ENCODE measurements at regions not wholly inside any gene's neighbourhood (a gene's known extent, or its start where the extent isn't known, plus 50 kb on each side); places are given as distances from the start of the nearest gene placed in this dataset.
"Not testable (repeated sequence)": the region's sequence is repeated elsewhere in the genome, so short reads cannot be mapped to it uniquely, and the experiment has no call there.

DNA sequence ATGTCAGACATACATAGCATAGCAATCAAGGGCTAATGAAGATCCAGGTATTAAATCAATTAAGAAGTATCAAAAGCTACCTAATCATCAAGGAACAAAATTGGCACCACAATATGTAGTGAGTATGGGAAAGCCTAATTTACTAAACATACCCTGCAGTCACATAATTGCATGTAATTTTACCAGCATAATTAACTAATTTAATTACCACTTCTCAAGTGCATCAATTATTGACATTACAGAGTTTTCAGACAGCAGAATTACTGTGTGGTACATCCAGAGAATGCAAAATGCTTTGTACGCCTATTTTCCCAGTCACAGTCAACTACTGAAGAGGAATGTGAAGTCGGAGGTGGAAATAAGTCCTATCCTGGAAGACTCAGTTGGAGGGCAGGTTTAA, 279.0 kb upstream of the ID4 start:
- no peaks in the 10 kb centered on the region for H3K4me1 Mint-ChIP-seq (ENCODE audit: low read depth)
- no peak overlapping the region for H3K27ac Mint-ChIP-seq

DNA sequence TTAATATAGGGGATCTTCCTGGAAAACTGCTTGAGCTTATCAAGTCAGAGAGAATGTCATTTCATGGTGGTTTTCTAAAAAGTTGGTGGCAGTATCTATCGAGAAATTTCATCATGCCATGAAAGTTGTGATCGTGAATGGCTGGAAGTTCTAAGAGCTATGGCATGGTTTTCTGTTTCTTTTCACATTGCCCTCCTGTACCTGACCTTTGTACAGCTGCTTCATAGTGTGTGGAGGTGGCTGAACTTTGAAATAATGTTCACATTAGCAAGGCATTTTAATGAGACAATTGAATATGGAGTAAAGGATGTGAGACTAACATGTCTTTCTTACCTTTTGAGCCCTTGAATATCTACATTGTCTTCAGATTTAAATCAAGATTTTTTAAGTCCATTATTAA, 278.2 kb upstream of the ID4 start:
- Mint-ChIP-seq H3K27ac (no peak overlapping the region), H3K27me3 (ENCODE audit: low read depth) (no peaks in the 10 kb centered on the region), H3K4me3 (no peak overlapping the region), H3K9me3 (peaks cover 13% of the 10 kb centered on the region), H3K36me3 (ENCODE audit: low read depth) (no peaks in the 10 kb centered on the region), H3K4me1 (ENCODE audit: low read depth) (no peaks in the 10 kb centered on the region)
- no peak for DNase-seq (ENCODE audit: low spot score)

More for the DNA sequence above, 279.0 kb upstream of the ID4 start:
- Mint-ChIP-seq H3K9me3 (peaks cover 14% of the 10 kb centered on the region), H3K4me3 (no peak overlapping the region), H3K36me3 (ENCODE audit: low read depth) (no peaks in the 10 kb centered on the region), H3K27me3 (ENCODE audit: low read depth) (no peaks in the 10 kb centered on the region)
- DNase-seq (ENCODE audit: low spot score): no peak

DNA sequence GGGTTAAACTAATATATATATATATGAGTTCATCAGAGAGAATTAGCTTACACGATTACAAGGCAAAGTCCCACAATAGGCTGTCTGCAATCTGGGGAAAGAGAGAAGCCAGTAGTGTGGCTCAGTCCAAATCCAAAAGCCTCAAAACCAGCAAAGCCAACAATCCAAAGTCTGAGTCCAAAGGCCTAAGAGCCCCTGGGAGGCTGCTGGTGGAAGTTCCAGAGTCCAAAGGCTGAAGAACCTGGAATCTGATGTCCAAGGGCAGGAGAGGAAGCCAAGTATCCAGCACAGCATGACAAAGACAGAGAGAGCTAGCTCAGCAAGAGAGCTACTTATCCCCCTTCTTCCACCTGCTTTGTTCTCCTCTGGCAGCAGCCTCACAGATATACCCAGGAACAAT, 274.7 kb upstream of the ID4 start:
- no peak overlapping the region for H3K4me3 Mint-ChIP-seq
- no peak overlapping the region for H3K27ac Mint-ChIP-seq
- DNase-seq (ENCODE audit: low spot score): no peak
- peaks cover 9% of the 10 kb centered on the region for H3K9me3 Mint-ChIP-seq
- no peaks in the 10 kb centered on the region for H3K4me1 Mint-ChIP-seq (ENCODE audit: low read depth)
- H3K27me3 Mint-ChIP-seq (ENCODE audit: low read depth): no peaks in the 10 kb centered on the region
- no peaks in the 10 kb centered on the region for H3K36me3 Mint-ChIP-seq (ENCODE audit: low read depth)

DNA sequence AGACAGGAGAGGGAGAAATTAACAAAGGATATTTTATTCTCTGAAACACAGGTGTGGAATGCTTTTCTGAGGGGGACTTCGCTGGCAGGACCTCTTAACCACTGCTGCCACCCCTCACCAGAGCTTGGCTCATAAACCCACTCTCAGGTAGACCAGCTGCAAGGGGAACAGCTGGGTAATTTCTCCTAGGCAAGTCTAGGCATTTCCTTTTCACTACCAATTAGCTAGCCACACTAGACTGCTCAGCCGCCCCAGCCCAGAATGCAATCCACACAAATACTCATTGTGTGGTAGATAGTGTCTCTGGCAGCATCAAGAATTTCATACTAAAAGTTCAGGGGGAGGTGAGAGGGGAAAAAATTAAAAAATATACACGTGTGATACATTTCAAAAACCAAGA, 267.6 kb upstream of the ID4 start:
- Mint-ChIP-seq H3K36me3 (ENCODE audit: low read depth) (no peaks in the 10 kb centered on the region), H3K27ac (no peak overlapping the region), H3K9me3 (peaks cover 8% of the 10 kb centered on the region), H3K4me1 (ENCODE audit: low read depth) (no peaks in the 10 kb centered on the region), H3K4me3 (no peak overlapping the region), H3K27me3 (ENCODE audit: low read depth) (no peaks in the 10 kb centered on the region)
- no peak for DNase-seq (ENCODE audit: low spot score)

DNA sequence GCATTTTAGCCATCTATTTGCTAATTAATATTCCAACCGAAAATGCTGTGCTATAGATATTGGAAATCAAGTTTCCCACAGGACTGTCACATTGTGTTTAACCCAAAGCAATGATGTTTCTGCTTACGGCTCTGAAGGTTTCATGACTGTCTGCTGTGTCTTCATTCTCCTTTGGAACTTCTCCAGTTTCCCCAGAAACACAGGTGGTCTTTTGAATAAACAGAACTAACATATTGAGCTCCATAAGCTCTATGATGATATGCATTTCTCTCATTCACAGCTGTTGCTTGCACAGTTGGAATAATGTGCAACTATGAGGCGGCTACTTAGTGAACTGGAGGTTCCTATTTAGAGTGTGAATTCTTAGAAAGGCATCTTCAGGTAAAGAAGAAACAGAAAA, 266.0 kb upstream of the ID4 start:
- Mint-ChIP-seq H3K36me3 (ENCODE audit: low read depth) (no peaks in the 10 kb centered on the region), H3K9me3 (peaks cover 3% of the 10 kb centered on the region), H3K27me3 (ENCODE audit: low read depth) (no peaks in the 10 kb centered on the region), H3K4me3 (no peak overlapping the region), H3K27ac (no peak overlapping the region), H3K4me1 (ENCODE audit: low read depth) (no peaks in the 10 kb centered on the region)
- no peak for DNase-seq (ENCODE audit: low spot score)

DNA sequence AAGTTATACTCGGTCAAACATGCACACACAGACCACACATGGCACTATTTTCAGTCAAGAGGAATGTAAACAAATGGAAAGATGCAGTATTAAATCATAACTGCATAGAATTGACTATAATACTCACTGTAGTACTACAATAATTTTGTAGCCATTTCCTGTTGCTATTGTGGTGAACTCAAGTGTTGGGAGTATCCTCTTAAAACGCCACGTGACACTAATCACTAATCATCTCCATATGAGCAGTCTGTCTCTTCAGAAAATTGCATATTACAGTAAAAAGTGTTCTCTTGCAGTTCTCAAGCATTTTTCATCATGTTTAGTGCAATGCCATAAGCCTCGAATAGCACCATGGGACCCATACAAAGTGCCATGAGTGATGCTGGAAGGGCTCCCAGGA, 258.7 kb upstream of the ID4 start:
- H3K36me3 Mint-ChIP-seq (ENCODE audit: low read depth): no peaks in the 10 kb centered on the region
- H3K27me3 Mint-ChIP-seq (ENCODE audit: low read depth): no peaks in the 10 kb centered on the region
- no peak overlapping the region for H3K27ac Mint-ChIP-seq
- no peak overlapping the region for H3K4me3 Mint-ChIP-seq
- peaks cover 14% of the 10 kb centered on the region for H3K9me3 Mint-ChIP-seq
- no peaks in the 10 kb centered on the region for H3K4me1 Mint-ChIP-seq (ENCODE audit: low read depth)
- no peak for DNase-seq (ENCODE audit: low spot score)

DNA sequence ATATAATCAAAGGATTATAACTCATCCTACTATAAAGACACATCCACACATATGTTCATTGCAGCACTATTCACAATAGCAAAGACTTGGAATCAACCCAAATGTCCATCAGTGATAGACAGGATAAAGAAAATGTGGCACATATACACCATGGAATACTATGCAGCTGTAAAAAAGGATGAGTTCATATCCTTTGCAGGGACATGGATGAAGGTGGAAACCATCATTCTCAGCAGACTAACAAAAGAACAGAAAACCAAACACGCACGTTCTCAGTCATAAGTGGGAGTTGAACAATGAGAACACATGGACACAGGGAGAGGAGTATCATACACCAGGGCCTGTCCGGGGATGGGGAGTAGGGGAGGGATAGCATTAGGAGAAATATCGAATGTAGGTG, 253.0 kb upstream of the ID4 start:
- H3K36me3 Mint-ChIP-seq (ENCODE audit: low read depth); H3K27ac Mint-ChIP-seq; DNase-seq (ENCODE audit: low spot score); H3K4me1 Mint-ChIP-seq (ENCODE audit: low read depth); H3K27me3 Mint-ChIP-seq (ENCODE audit: low read depth); H3K4me3 Mint-ChIP-seq: not testable (repeated sequence)
- peaks cover 14% of the 10 kb centered on the region for H3K9me3 Mint-ChIP-seq

DNA sequence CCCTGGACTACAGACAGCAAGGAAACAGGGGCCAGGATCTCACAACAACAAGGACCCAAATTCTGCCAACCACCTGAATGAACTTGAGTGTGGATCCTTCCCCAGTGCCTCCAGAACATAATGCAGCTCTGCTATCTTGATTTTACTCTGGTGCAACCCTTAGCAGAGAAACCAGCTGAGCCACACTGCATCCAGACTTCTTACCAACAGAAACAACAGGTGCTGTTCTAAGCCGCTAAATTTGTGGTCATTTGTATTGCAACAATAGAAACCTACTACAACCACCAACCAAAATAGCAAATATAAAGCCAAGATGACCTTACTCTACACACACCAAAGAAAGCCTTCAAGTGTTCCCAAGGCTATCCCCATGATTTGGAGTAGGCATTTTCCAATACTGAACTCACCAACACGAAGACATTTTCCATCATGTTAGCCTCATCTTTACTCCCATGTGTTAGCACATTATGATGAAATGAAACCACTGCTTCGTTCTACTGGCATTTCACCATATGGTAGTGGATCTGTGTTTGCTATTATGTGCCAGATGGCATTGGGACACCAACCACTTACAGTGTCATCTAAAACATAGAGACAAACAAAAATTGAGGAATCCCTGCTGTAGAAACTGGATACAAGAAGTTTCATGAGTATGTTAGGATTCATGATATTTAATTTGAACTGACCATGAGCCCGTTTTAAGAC, 249.8 kb upstream of the ID4 start:
- no peaks in the 10 kb centered on the region for H3K27me3 Mint-ChIP-seq (ENCODE audit: low read depth)
- H3K27ac Mint-ChIP-seq: no peak overlapping the region
- H3K4me3 Mint-ChIP-seq: no peak overlapping the region

DNA sequence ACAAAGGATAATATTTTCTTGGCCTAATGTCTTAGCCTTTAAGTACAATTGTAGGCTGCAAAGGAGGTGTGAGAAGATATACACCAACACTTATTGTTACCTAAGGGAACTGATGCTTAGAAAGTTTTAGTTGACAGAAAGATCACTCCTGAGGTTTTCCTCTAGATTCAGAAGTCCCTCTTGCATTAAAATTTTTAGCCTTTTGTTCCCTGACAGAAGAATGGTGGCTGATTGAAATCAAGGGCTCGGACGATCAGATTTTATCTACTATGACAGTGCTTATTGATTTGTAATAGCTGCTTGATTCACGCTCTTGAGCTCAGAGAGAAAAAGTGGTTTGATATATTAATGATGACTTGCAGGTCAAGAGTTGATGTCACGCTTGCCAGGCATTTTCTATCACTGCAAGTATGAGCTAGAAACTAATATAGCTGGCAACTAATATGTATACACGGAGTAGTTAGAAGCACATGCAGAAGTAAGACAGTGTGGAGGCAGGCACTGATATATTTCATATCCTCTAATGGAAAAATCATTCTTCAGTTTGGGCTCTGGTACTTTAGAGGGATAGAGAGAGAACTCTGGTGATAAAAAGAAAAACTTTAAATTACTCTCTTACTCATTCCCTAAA, 246.6 kb upstream of the ID4 start:
- H3K4me1 Mint-ChIP-seq (ENCODE audit: low read depth): no peaks in the 10 kb centered on the region
- no peak overlapping the region for H3K4me3 Mint-ChIP-seq
- H3K27me3 Mint-ChIP-seq (ENCODE audit: low read depth): no peaks in the 10 kb centered on the region
- no peaks in the 10 kb centered on the region for H3K9me3 Mint-ChIP-seq
- no peak for DNase-seq (ENCODE audit: low spot score)
- H3K36me3 Mint-ChIP-seq (ENCODE audit: low read depth): no peaks in the 10 kb centered on the region
- no peak overlapping the region for H3K27ac Mint-ChIP-seq

More for the DNA sequence above, 249.8 kb upstream of the ID4 start:
- H3K36me3 Mint-ChIP-seq (ENCODE audit: low read depth): no peaks in the 10 kb centered on the region
- DNase-seq (ENCODE audit: low spot score): no peak
- peaks cover 3% of the 10 kb centered on the region for H3K9me3 Mint-ChIP-seq
- H3K4me1 Mint-ChIP-seq (ENCODE audit: low read depth): no peaks in the 10 kb centered on the region

DNA sequence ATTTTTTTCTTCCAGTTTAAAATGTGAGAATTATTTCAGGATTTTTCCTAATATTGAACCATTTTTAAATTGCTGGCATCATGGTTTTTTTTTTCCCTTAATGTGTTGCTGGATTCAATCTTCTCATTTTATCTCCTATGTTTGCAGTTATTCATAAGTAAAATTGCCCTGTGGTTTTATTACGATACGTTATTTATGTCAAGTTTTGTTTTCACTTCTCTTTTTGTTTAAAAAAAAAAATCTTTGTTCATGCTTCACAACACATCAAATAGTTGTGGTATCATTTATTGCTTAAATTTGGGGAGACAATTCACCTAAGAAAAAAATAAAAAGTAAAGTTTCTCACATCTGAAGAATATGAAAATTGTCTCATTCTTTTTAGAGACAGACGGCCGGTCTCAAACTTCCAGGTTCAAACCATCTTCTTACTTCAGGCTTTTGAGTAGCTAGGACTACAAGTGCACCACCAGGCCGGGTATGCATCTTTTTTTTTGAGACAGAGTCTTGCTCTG, 239.3 kb upstream of the ID4 start:
- H3K27me3 Mint-ChIP-seq (ENCODE audit: low read depth): no peaks in the 10 kb centered on the region
- H3K4me3 Mint-ChIP-seq: no peak overlapping the region
- peaks cover 9% of the 10 kb centered on the region for H3K9me3 Mint-ChIP-seq
- H3K36me3 Mint-ChIP-seq (ENCODE audit: low read depth): no peaks in the 10 kb centered on the region
- no peak for DNase-seq (ENCODE audit: low spot score)
- H3K27ac Mint-ChIP-seq: no peak overlapping the region
- no peaks in the 10 kb centered on the region for H3K4me1 Mint-ChIP-seq (ENCODE audit: low read depth)

DNA sequence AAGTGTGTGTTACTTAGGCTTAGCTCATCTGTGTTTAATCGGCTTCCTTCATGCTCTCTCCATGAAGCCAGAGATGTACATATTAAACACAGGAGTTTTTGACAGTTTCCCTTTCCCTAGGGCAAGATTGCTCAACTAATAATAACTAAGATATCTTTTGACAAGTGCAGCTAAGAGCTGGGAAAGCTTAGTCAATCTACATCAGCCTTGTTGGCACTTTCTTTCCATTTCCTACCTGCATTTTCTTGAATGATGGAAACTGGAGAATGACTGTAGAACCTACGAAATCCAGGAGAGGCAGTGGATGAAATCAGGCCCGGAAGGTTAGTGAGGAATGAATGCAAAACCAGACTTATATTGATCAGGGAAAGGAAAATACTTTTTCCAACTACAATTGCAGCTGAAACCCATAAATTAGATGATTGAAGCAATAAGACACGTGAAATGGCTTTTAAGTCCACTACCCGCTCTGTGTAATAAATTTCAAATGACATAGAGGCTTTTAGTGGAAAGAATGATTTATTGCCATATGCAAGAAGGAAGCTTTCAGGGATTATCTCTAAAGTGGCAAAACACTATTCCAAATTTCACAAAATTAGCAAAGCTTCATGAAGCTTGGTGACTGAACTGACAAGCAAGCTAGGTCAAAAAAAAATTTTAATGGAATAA, 237.2 kb upstream of the ID4 start:
- no peaks in the 10 kb centered on the region for H3K36me3 Mint-ChIP-seq (ENCODE audit: low read depth)
- H3K27ac Mint-ChIP-seq: no peak overlapping the region
- peaks cover 13% of the 10 kb centered on the region for H3K9me3 Mint-ChIP-seq
- no peak for DNase-seq (ENCODE audit: low spot score)
- H3K4me1 Mint-ChIP-seq (ENCODE audit: low read depth): no peaks in the 10 kb centered on the region
- H3K4me3 Mint-ChIP-seq: no peak overlapping the region
- H3K27me3 Mint-ChIP-seq (ENCODE audit: low read depth): no peaks in the 10 kb centered on the region

DNA sequence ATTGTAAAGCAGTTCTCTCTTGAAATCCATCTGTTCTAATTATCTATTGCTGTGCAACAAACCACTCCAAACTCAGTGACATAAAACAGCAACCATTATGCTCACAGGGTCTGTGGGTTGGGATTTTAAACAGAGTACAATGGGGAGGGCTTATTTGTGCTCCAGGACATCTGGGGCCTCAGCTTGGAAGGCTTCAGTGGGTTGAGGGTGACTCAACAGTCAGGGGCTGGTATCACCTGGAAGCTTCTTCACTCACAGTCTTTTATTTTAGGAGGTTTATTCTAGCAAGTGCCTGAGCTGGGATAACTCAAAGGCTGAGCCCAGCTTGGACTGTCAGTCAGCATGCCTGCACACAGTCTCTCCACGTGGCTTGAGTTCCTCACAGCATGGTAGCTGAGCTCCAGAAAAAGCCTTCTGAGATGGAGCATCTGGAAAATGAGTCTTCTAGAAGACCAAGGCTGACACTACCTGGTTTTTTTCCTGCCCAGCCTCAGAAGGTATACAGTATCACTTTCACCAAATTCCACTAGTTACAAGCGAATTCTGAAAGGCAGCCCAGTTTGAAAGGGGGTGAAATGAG, 234.6 kb upstream of the ID4 start:
- H3K27me3 Mint-ChIP-seq (ENCODE audit: low read depth): no peaks in the 10 kb centered on the region
- no peak overlapping the region for H3K4me3 Mint-ChIP-seq
- DNase-seq (ENCODE audit: low spot score): no peak
- H3K36me3 Mint-ChIP-seq (ENCODE audit: low read depth): no peaks in the 10 kb centered on the region
- H3K9me3 Mint-ChIP-seq: peaks cover 14% of the 10 kb centered on the region
- H3K27ac Mint-ChIP-seq: no peak overlapping the region
- H3K4me1 Mint-ChIP-seq (ENCODE audit: low read depth): no peaks in the 10 kb centered on the region

DNA sequence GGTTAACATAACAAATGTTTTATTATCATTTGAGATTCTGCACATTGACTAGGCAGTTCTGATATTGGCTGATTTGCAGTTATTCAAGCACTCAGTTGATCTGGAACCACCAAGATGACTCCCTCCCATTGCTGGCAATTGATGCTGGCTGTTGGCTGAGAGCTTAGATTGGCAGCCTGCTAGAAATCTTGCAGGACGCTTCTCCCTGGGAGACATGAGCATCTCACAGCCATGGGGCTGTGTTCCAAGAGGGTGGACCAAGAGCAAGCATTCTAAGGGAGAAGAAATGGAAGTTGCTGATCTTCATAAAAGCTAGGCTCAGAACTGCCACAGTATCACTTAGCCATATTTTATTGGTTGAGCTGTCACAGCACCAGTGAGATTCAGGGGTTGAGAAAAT, 233.4 kb upstream of the ID4 start:
- no peak for DNase-seq (ENCODE audit: low spot score)
- no peak overlapping the region for H3K27ac Mint-ChIP-seq
- H3K4me1 Mint-ChIP-seq (ENCODE audit: low read depth): no peaks in the 10 kb centered on the region

DNA sequence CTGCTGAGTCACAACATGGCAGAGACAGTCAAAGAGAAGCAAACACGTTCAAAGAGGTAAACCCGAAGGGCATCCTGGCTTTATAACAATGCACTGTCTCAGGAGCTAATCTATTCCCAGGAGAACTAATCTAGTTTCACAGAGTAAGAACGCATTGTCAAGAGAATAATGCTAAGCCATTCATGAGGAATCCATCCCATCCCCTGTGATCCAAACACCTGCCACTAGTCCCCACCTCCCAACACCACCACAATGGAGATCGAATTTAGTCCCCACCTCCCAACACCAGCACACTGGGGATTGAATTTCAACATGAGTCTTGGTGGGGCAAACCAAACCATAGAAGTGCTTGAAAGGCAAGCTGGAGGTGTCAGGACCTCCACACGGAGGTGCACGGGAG, 231.5 kb upstream of the ID4 start:
- Mint-ChIP-seq H3K27ac (no peak overlapping the region), H3K4me1 (ENCODE audit: low read depth) (no peaks in the 10 kb centered on the region), H3K36me3 (ENCODE audit: low read depth) (no peaks in the 10 kb centered on the region), H3K4me3 (no peak overlapping the region), H3K9me3 (peaks cover 10% of the 10 kb centered on the region), H3K27me3 (ENCODE audit: low read depth) (no peaks in the 10 kb centered on the region)
- DNase-seq (ENCODE audit: low spot score): no peak

More for the DNA sequence above, 233.4 kb upstream of the ID4 start:
- Mint-ChIP-seq H3K4me3 (no peak overlapping the region), H3K36me3 (ENCODE audit: low read depth) (no peaks in the 10 kb centered on the region), H3K27me3 (ENCODE audit: low read depth) (no peaks in the 10 kb centered on the region), H3K9me3 (peaks cover 14% of the 10 kb centered on the region)

Data from T-helper 2 cell treated with Interferon-gamma antibody and Interleukin-4, amounts not matched to agents 5 μg/mL and 100 μg/mL, for 36 hours (primary cell).